ENCODE measurements at regions not wholly inside any gene's neighbourhood (a gene's known extent, or its start where the extent isn't known, plus 50 kb on each side); places are given as distances from the start of the nearest gene placed in this dataset.

GRCh38 chr1:116273042-116273783 lies 99.8 kb upstream of the ATP1A1 start:
- no peak overlapping the region for H3K27ac ChIP-seq (ENCODE audit: low read length)
- H3K4me2 ChIP-seq (ENCODE audit: low read depth, low read length, poor library complexity, severe bottlenecking) = peak overlapping the region; percentile 6

GRCh38 chr1:116276532-116276931 lies 96.5 kb upstream of the ATP1A1 start:
- no peaks in the 10 kb centered on the region for H3K27me3 ChIP-seq (ENCODE audit: low read length)
- H3K9ac ChIP-seq (ENCODE audit: low read length) = no peak overlapping the region
- no peak overlapping the region for H2AFZ ChIP-seq (ENCODE audit: low read length)
- no peak overlapping the region for H3K4me2 ChIP-seq (ENCODE audit: low read depth, low read length, poor library complexity, severe bottlenecking)
- no peaks in the 10 kb centered on the region for H3K9me2 ChIP-seq (replicated peaks; ENCODE audit: insufficient read depth, low read length)
- no peak overlapping the region for H3K27ac ChIP-seq (ENCODE audit: low read length)
- H3K4me1 ChIP-seq (ENCODE audit: low read length) = peaks cover 11% of the 10 kb centered on the region
- H3K36me3 ChIP-seq (ENCODE audit: insufficient read depth, low read length) = no peaks in the 10 kb centered on the region
- no peak overlapping the region for H3K4me3 ChIP-seq (ENCODE audit: low read length)
- no peaks in the 10 kb centered on the region for H3K79me2 ChIP-seq (ENCODE audit: low read length)
- H3K9me3 ChIP-seq (ENCODE audit: low read length) = no peaks in the 10 kb centered on the region
- no peaks in the 10 kb centered on the region for H4K20me1 ChIP-seq (ENCODE audit: insufficient read depth, low read depth, low read length)
- DNase-seq = no peak

More at GRCh38 chr1:116273042-116273783, 99.8 kb upstream of the ATP1A1 start:
- Histone ChIP-seq H3K9me3 (ENCODE audit: low read length) (no peaks in the 10 kb centered on the region), H2AFZ (ENCODE audit: low read length) (no peak overlapping the region), H3K4me3 (ENCODE audit: low read length) (no peak overlapping the region), H3K9ac (ENCODE audit: low read length) (peak overlapping the region; percentile 21; the same call in 1 of the 2 replicates), H3K36me3 (ENCODE audit: insufficient read depth, low read length) (no peaks in the 10 kb centered on the region), H3K79me2 (ENCODE audit: low read length) (no peaks in the 10 kb centered on the region), H4K20me1 (ENCODE audit: insufficient read depth, low read depth, low read length) (no peaks in the 10 kb centered on the region), H3K9me2 (replicated peaks; ENCODE audit: insufficient read depth, low read length) (no peaks in the 10 kb centered on the region; the same call in 1 of the 2 replicates), H3K27me3 (ENCODE audit: low read length) (no peaks in the 10 kb centered on the region), H3K4me1 (ENCODE audit: low read length) (peaks cover 15% of the 10 kb centered on the region)
- no peak for DNase-seq

GRCh38 chr1:116277840-116278540 lies 95.1 kb upstream of the ATP1A1 start:
- H3K9me3 ChIP-seq (ENCODE audit: low read length) = no peaks in the 10 kb centered on the region
- no peak overlapping the region for H3K4me3 ChIP-seq (ENCODE audit: low read length)
- H3K9ac ChIP-seq (ENCODE audit: low read length) = no peak overlapping the region
- H3K4me2 ChIP-seq (ENCODE audit: low read depth, low read length, poor library complexity, severe bottlenecking) = no peak overlapping the region
- no peaks in the 10 kb centered on the region for H3K27me3 ChIP-seq (ENCODE audit: low read length)
- H3K36me3 ChIP-seq (ENCODE audit: insufficient read depth, low read length) = no peaks in the 10 kb centered on the region
- no peak overlapping the region for H2AFZ ChIP-seq (ENCODE audit: low read length)
- H3K27ac ChIP-seq (ENCODE audit: low read length) = no peak overlapping the region
- DNase-seq = no peak
- peaks cover 10% of the 10 kb centered on the region for H3K4me1 ChIP-seq (ENCODE audit: low read length)
- H3K79me2 ChIP-seq (ENCODE audit: low read length) = no peaks in the 10 kb centered on the region
- H4K20me1 ChIP-seq (ENCODE audit: insufficient read depth, low read depth, low read length) = no peaks in the 10 kb centered on the region
- no peaks in the 10 kb centered on the region for H3K9me2 ChIP-seq (replicated peaks; ENCODE audit: insufficient read depth, low read length)

- H2AFZ ChIP-seq (ENCODE audit: low read length) = no peak overlapping the region
- H3K9me3 ChIP-seq (ENCODE audit: low read length) = no peaks in the 10 kb centered on the region
- H3K4me3 ChIP-seq (ENCODE audit: low read length) = no peak overlapping the region
- no peak overlapping the region for H3K27ac ChIP-seq (ENCODE audit: low read length)
- H3K9ac ChIP-seq (ENCODE audit: low read length) = no peak overlapping the region
- H3K36me3 ChIP-seq (ENCODE audit: insufficient read depth, low read length) = no peaks in the 10 kb centered on the region
- no peaks in the 10 kb centered on the region for H3K79me2 ChIP-seq (ENCODE audit: low read length)
- no peaks in the 10 kb centered on the region for H3K27me3 ChIP-seq (ENCODE audit: low read length)
- no peak for DNase-seq
- peaks cover 5% of the 10 kb centered on the region for H3K4me1 ChIP-seq (ENCODE audit: low read length)
- H3K9me2 ChIP-seq (replicated peaks; ENCODE audit: insufficient read depth, low read length) = no peaks in the 10 kb centered on the region
- H3K4me2 ChIP-seq (ENCODE audit: low read depth, low read length, poor library complexity, severe bottlenecking) = no peak overlapping the region
- no peaks in the 10 kb centered on the region for H4K20me1 ChIP-seq (ENCODE audit: insufficient read depth, low read depth, low read length)
Measured at GRCh38 chr1:116278541-116278866, 94.5 kb upstream of the ATP1A1 start.

GRCh38 chr1:116279715-116280114 lies 93.3 kb upstream of the ATP1A1 start:
- no peak for DNase-seq
- H3K27ac ChIP-seq (ENCODE audit: low read length) = no peak overlapping the region
- no peak overlapping the region for H3K9ac ChIP-seq (ENCODE audit: low read length)
- no peak overlapping the region for H3K4me2 ChIP-seq (ENCODE audit: low read depth, low read length, poor library complexity, severe bottlenecking)
- no peaks in the 10 kb centered on the region for H3K79me2 ChIP-seq (ENCODE audit: low read length)
- H2AFZ ChIP-seq (ENCODE audit: low read length) = no peak overlapping the region
- H3K4me1 ChIP-seq (ENCODE audit: low read length) = no peaks in the 10 kb centered on the region
- no peaks in the 10 kb centered on the region for H3K9me2 ChIP-seq (replicated peaks; ENCODE audit: insufficient read depth, low read length)
- H3K27me3 ChIP-seq (ENCODE audit: low read length) = no peaks in the 10 kb centered on the region
- H4K20me1 ChIP-seq (ENCODE audit: insufficient read depth, low read depth, low read length) = no peaks in the 10 kb centered on the region
- no peak overlapping the region for H3K4me3 ChIP-seq (ENCODE audit: low read length)
- no peaks in the 10 kb centered on the region for H3K36me3 ChIP-seq (ENCODE audit: insufficient read depth, low read length)
- no peaks in the 10 kb centered on the region for H3K9me3 ChIP-seq (ENCODE audit: low read length)

GRCh38 chr1:116284819-116285390 lies 88.1 kb upstream of the ATP1A1 start:
- Histone ChIP-seq H3K4me1 (ENCODE audit: low read length) (peaks cover 41% of the 10 kb centered on the region), H3K27me3 (ENCODE audit: low read length) (no peaks in the 10 kb centered on the region), H2AFZ (ENCODE audit: low read length) (no peak overlapping the region), H3K36me3 (ENCODE audit: insufficient read depth, low read length) (no peaks in the 10 kb centered on the region), H3K9ac (ENCODE audit: low read length) (no peak overlapping the region), H3K27ac (ENCODE audit: low read length) (no peak overlapping the region), H3K9me3 (ENCODE audit: low read length) (no peaks in the 10 kb centered on the region), H3K79me2 (ENCODE audit: low read length) (no peaks in the 10 kb centered on the region), H4K20me1 (ENCODE audit: insufficient read depth, low read depth, low read length) (no peaks in the 10 kb centered on the region), H3K4me2 (ENCODE audit: low read depth, low read length, poor library complexity, severe bottlenecking) (no peak overlapping the region), H3K4me3 (ENCODE audit: low read length) (no peak overlapping the region), H3K9me2 (replicated peaks; ENCODE audit: insufficient read depth, low read length) (no peaks in the 10 kb centered on the region)
- DNase-seq = no peak

DNA sequence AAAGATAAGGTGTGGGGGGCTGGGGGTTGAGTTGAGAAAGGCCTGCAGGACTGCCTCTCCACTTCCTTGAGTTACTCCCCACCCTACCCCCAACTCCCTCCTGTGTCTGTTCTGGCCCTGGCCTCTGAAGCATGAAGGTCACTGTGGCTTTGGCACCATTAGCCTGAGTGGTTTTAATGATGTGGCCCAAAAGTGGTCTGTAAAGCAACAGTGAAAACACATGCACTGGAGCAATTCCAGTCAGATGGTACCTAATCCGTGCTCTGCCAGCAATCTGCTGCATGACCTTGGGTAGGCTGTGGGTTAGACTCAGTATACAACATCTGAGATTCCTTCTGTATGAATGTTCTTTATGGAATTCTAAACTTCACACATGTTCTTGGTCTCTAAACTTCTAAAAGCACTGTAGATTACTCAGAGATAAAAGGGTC lies 86.5 kb upstream of the ATP1A1 start:
- Histone ChIP-seq H3K4me1 (ENCODE audit: low read length) (peaks cover 46% of the 10 kb centered on the region), H3K9me3 (ENCODE audit: low read length) (no peaks in the 10 kb centered on the region), H3K36me3 (ENCODE audit: insufficient read depth, low read length) (no peaks in the 10 kb centered on the region), H3K9ac (ENCODE audit: low read length) (no peak overlapping the region), H3K4me3 (ENCODE audit: low read length) (no peak overlapping the region), H3K9me2 (replicated peaks; ENCODE audit: insufficient read depth, low read length) (no peaks in the 10 kb centered on the region), H3K27me3 (ENCODE audit: low read length) (no peaks in the 10 kb centered on the region), H3K4me2 (ENCODE audit: low read depth, low read length, poor library complexity, severe bottlenecking) (no peak overlapping the region), H4K20me1 (ENCODE audit: insufficient read depth, low read depth, low read length) (no peaks in the 10 kb centered on the region), H3K79me2 (ENCODE audit: low read length) (no peaks in the 10 kb centered on the region), H3K27ac (ENCODE audit: low read length) (no peak overlapping the region), H2AFZ (ENCODE audit: low read length) (0 out of 2 replicates have a peak overlapping the region, but pooled peaks have one; percentile 2)
- DNase-seq = no peak

Data from Karpas-422 (cell line).